ENCODE measurements at regions not wholly inside any gene's neighbourhood (a gene's known extent, or its start where the extent isn't known, plus 50 kb on each side); places are given as distances from the start of the nearest gene placed in this dataset.

DNA sequence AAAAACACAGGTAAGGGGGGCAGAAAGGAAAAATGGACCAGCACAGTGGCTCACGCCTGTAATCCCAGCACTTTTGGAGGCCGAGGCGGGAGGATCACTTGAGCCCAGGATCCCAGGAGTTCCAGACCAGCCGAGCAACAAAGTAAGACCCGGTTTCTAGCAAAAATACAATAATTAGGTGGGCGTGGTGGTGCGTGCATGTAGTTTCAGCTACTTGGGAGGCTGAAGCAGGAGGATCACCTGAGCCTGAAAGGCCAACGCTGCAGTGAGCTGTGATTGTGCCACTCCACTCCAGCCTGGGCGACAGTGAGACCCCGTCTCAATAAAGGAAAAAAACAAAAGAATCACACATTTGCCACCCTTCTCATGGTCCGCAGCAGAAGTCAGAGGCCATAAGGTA, 519.4 kb downstream of the BRD1 start:
- 87% methylated on average over 9 of the region's 11 CpGs for WGBS (ENCODE audit: insufficient coverage)

DNA sequence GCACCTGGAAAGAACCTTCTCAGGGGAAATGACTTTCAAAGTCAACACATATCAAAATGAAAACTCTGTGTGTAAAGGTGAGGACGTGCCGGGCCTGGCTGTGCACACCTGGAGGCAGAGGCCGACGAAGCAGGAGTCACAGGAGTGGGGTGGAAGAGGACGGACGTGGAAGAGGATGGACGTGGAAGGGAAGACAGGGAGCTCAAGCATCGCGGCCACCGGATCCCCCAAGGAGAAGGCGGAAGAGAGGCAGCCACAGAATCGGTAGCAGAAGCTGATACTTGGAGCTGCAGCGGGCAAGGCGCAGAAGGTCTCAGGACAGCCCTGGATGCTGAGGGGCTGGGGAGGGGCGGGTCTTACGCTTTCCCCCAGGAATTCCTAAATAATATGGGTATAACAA, 519.8 kb downstream of the BRD1 start:
- H3K4me1 ChIP-seq (ENCODE audit: control insufficient read depth in 1 of 2, extremely low read depth in 1 of 2, insufficient read depth in 2 of 2, low read length in 2 of 2), result peaks cover 0 to 8% of the 10 kb centered on the region in 2 experiments
- ChIA-PET POLR2A (no interaction called here), CTCF (no interaction called here)
- Mint-ChIP-seq H3K27ac (no peak overlapping the region), H3K36me3 (no peaks in the 10 kb centered on the region), H3K27me3 (peaks cover 29 to 31% of the 10 kb centered on the region in 2 donors), H3K4me1 (no peaks in the 10 kb centered on the region), H3K4me3 (no peak overlapping the region), H3K9me3 (no peaks in the 10 kb centered on the region)
- ATAC-seq (replicated peaks in 1 of 4), result no peak
- DNase-seq, result no peak
- H3K27me3 ChIP-seq (replicated peaks in 1 of 2; ENCODE audit: control insufficient read depth in 2 of 2, extremely low read depth in 1 of 2, insufficient read depth in 2 of 2, low read length in 1 of 2), result peaks cover 4 to 51% of the 10 kb centered on the region in 2 experiments
- H3K9me3 ChIP-seq, result no peaks in the 10 kb centered on the region
- WGBS (ENCODE audit: insufficient coverage), result 91% methylated on average over 9 of the region's 16 CpGs
- H3K36me3 ChIP-seq (ENCODE audit: control insufficient read depth in 2 of 2, extremely low read depth in 1 of 2, insufficient read depth in 1 of 2, low read length in 1 of 2), result no peaks in the 10 kb centered on the region
- no peak overlapping the region for H3K27ac ChIP-seq (ENCODE audit: low read length)
- no peak overlapping the region for H3K4me3 ChIP-seq (ENCODE audit: control insufficient read depth in 1 of 2, extremely low read depth in 1 of 2, low read length in 1 of 2)

More for the DNA sequence above, 519.4 kb downstream of the BRD1 start:
- no peaks in the 10 kb centered on the region for H3K9me3 Mint-ChIP-seq
- ChIA-PET CTCF (no interaction called here), POLR2A (no interaction called here)
- H3K4me3 ChIP-seq (ENCODE audit: control insufficient read depth in 1 of 2, extremely low read depth in 1 of 2, low read length in 1 of 2), result no peak overlapping the region
- H3K9me3 ChIP-seq, result no peaks in the 10 kb centered on the region
- peaks cover 25 to 27% of the 10 kb centered on the region in 2 donors for H3K27me3 Mint-ChIP-seq
- H3K27ac ChIP-seq (ENCODE audit: low read length), result no peak overlapping the region
- peaks cover 0 to 8% of the 10 kb centered on the region in 2 experiments for H3K4me1 ChIP-seq (ENCODE audit: control insufficient read depth in 1 of 2, extremely low read depth in 1 of 2, insufficient read depth in 2 of 2, low read length in 2 of 2)
- no peaks in the 10 kb centered on the region for H3K36me3 ChIP-seq (ENCODE audit: control insufficient read depth in 2 of 2, extremely low read depth in 1 of 2, insufficient read depth in 1 of 2, low read length in 1 of 2)
- ATAC-seq (replicated peaks in 1 of 4) (no peak), DNase-seq (no peak)
- H3K4me1 Mint-ChIP-seq, result no peaks in the 10 kb centered on the region
- H3K27ac Mint-ChIP-seq, result no peak overlapping the region
- peaks cover 4 to 47% of the 10 kb centered on the region in 2 experiments for H3K27me3 ChIP-seq (replicated peaks in 1 of 2; ENCODE audit: control insufficient read depth in 2 of 2, extremely low read depth in 1 of 2, insufficient read depth in 2 of 2, low read length in 1 of 2)
- H3K36me3 Mint-ChIP-seq, result no peaks in the 10 kb centered on the region
- H3K4me3 Mint-ChIP-seq, result no peak overlapping the region

DNA sequence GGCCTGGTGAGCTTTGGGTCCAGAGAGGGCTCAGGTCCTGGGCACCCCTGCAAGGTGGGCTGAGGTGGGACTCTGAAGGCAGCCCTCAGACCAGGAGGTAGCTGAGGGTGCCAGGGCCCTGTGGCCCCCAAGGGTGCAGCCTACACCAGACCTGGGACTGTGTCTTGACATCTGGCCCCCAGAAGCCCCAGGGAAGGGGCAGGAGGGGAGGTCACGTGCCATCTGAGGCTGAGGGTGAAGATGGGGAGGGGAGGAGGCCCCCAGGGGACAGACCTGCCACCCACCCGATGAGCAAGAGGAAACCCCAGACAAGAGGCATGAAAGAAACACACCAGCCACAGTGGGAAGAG, 520.2 kb downstream of the BRD1 start:
- H3K27me3 Mint-ChIP-seq, result peaks cover 31 to 34% of the 10 kb centered on the region in 2 donors
- Histone ChIP-seq H3K27ac (ENCODE audit: low read length) (no peak overlapping the region), H3K4me1 (ENCODE audit: control insufficient read depth in 1 of 2, extremely low read depth in 1 of 2, insufficient read depth in 2 of 2, low read length in 2 of 2) (peaks cover 0 to 8% of the 10 kb centered on the region in 2 experiments), H3K4me3 (ENCODE audit: control insufficient read depth in 1 of 2, extremely low read depth in 1 of 2, low read length in 1 of 2) (no peak overlapping the region), H3K27me3 (replicated peaks in 1 of 2; ENCODE audit: control insufficient read depth in 2 of 2, extremely low read depth in 1 of 2, insufficient read depth in 2 of 2, low read length in 1 of 2) (peaks cover 4 to 51% of the 10 kb centered on the region in 2 experiments), H3K9me3 (no peaks in the 10 kb centered on the region), H3K36me3 (ENCODE audit: control insufficient read depth in 2 of 2, extremely low read depth in 1 of 2, insufficient read depth in 1 of 2, low read length in 1 of 2) (no peaks in the 10 kb centered on the region)
- peak in 2 of 35 experiments; percentile 0 to 10 for DNase-seq
- no peak overlapping the region for H3K4me3 Mint-ChIP-seq
- POLR2A ChIA-PET, result no interaction called here
- WGBS (ENCODE audit: insufficient coverage), result no CpG with 5 or more reads among the region's 2 CpGs
- no peak for ATAC-seq (replicated peaks in 1 of 4)
- no peaks in the 10 kb centered on the region for H3K36me3 Mint-ChIP-seq
- H3K27ac Mint-ChIP-seq, result no peak overlapping the region
- CTCF ChIA-PET, result no interaction called here
- H3K9me3 Mint-ChIP-seq, result no peaks in the 10 kb centered on the region
- no peaks in the 10 kb centered on the region for H3K4me1 Mint-ChIP-seq

DNA sequence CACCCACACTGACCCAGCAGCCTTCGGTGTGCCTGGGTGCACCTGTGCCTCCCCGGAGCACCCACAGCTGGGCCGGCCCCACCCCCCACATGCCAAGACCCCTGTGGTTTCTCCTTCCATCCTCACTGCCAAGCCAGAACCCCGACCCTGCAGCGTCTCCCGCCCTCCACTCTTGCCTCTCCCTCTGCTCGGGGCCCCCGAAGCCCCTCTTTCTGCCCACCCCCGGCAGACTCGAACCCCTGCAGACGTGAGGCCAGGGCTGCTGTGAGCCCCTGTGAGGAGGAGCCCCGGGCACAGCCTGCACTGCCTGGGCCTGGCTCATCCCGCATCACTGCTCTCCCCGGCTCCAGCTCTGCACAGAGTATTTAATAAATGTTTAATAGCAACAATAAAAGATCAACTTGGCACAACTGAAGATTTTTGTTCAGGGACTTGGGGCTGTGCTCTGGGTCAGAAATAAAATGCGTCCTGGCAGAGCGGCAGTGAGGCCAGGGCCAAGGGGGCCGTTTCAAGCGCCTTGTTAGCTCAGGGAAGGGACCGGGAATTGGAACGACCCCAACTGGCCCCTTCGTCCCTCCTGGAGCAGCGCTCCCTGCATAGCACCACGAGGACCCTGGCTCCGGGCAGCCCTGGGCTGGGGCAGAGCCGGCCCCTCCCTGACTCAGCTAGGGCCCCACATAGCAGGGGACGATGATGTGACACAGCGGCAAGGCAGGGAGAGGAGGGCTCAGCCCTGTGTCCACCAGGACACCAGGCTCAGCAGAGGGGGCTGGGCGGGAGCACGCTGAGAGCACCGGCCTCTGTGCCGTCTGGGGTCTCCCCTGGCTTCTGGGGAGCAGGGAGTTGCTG, 520.8 kb downstream of the BRD1 start:
- Histone ChIP-seq H3K27me3 (replicated peaks in 1 of 2; ENCODE audit: control insufficient read depth in 2 of 2, extremely low read depth in 1 of 2, insufficient read depth in 2 of 2, low read length in 1 of 2) (peaks cover 0 to 51% of the 10 kb centered on the region in 2 experiments), H3K27ac (ENCODE audit: low read length) (no peak overlapping the region), H3K36me3 (ENCODE audit: control insufficient read depth in 2 of 2, extremely low read depth in 1 of 2, insufficient read depth in 1 of 2, low read length in 1 of 2) (no peaks in the 10 kb centered on the region), H3K9me3 (no peaks in the 10 kb centered on the region), H3K4me1 (ENCODE audit: control insufficient read depth in 1 of 2, extremely low read depth in 1 of 2, insufficient read depth in 2 of 2, low read length in 2 of 2) (peaks cover 0 to 8% of the 10 kb centered on the region in 2 experiments), H3K4me3 (ENCODE audit: control insufficient read depth in 1 of 2, extremely low read depth in 1 of 2, low read length in 1 of 2) (no peak overlapping the region)
- Mint-ChIP-seq H3K36me3 (no peaks in the 10 kb centered on the region), H3K9me3 (no peaks in the 10 kb centered on the region), H3K27me3 (peaks cover 31 to 34% of the 10 kb centered on the region in 2 donors), H3K4me1 (no peaks in the 10 kb centered on the region), H3K27ac (no peak overlapping the region), H3K4me3 (no peak overlapping the region)
- ChIA-PET POLR2A (no interaction called here), CTCF (no interaction called here)
- no peak for ATAC-seq (replicated peaks in 1 of 4)
- 83% methylated on average over 21 of the region's 31 CpGs for WGBS (ENCODE audit: insufficient coverage)
- peak in 3 of 35 experiments; percentile 0 to 22 (median 4) for DNase-seq

DNA sequence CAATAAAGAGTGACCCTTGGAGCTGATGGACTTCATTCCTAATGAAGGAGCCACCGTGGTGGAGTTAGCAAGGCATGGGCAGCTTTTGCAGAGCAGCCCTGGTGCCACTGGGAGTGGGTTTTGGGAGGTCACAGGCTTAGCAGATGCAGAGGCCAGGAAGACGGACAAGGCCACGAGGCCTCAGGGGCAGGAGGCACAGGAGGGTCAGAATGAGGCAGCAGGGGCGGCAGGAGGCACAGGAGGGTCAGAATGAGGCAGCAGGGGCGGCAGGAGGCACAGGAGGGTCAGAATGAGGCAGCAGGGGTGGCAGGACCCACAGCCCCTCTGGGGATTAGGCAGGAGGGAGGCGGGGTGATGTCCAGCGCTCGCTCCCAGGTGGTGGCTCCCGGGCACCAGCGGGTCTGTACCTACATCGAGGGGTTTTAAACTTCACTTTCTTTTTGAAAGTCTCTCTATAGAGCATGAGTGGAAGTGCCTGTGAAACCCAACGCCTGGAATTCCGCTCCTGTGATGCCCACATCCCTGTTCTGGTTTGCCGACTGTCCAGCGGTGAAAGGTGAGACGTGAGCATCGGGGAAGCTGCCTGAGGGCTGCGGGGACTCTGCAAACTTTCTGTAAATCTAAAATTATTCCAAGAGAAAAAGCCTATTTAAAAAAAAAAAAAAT, 521.6 kb downstream of the BRD1 start:
- H3K4me3 ChIP-seq (ENCODE audit: control insufficient read depth in 1 of 2, extremely low read depth in 1 of 2, low read length in 1 of 2), result no peak overlapping the region
- 73% methylated on average over 11 of the region's 18 CpGs for whole genome bisulfite sequencing (ENCODE audit: insufficient coverage)

DNA sequence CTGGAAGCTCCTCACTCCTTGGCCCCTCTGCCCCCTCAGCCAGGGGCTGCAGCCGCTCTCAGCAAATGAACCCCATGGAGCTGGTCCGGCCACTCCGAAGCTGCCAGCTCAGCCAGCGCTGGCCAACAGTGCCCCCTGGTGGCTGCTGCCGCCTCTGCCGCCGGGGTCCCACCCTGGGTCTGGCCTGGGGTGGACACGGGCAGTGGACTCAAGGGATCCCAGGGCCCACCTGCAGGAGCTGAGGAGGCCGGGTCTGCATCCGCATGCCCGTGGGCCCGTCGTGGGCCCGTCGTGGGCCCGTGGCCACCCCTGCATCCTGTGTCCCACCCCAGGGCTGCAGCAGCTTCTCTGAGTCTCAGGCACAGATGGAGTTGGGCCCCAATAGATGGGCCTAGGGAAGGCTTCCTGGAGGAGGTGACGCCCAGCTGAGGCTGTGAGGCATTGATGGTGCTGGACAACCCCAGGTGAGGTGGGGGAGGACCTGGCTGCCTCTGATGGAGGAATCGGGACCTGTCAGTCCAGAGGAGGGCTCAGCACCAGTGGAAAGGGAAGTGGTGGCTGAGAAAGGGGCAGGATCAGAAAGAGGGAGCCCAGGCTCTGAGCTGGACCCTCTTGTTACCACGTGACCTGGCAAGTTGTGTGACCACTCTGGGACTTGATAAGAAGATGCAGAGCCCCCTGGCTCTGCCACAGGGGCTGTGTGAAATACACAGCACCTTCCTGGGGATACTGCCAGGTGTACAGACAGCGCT, 522.3 kb downstream of the BRD1 start:
- no peaks in the 10 kb centered on the region for H3K36me3 ChIP-seq (ENCODE audit: control insufficient read depth in 2 of 2, extremely low read depth in 1 of 2, insufficient read depth in 1 of 2, low read length in 1 of 2)
- peaks cover 0 to 8% of the 10 kb centered on the region in 2 experiments for H3K4me1 ChIP-seq (ENCODE audit: control insufficient read depth in 1 of 2, extremely low read depth in 1 of 2, insufficient read depth in 2 of 2, low read length in 2 of 2)
- no peak overlapping the region for H3K4me3 ChIP-seq (ENCODE audit: control insufficient read depth in 1 of 2, extremely low read depth in 1 of 2, low read length in 1 of 2)
- POLR2A ChIA-PET, result no interaction called here
- Mint-ChIP-seq H3K4me3 (no peak overlapping the region), H3K27ac (no peak overlapping the region), H3K27me3 (peaks cover 28 to 34% of the 10 kb centered on the region in 2 donors), H3K36me3 (no peaks in the 10 kb centered on the region), H3K4me1 (no peaks in the 10 kb centered on the region), H3K9me3 (no peaks in the 10 kb centered on the region)
- 14% methylated on average over 20 of the region's 20 CpGs for WGBS (ENCODE audit: insufficient coverage)
- CTCF ChIA-PET, result interaction anchor here in 1 of 2 donors (0.5 kb wide), 1 partner anchor 404 kb away, joined by 3 read pairs; no protein-coding TSS in a partner anchor
- peak in 2 of 4 experiments; percentile 46 to 51 for ATAC-seq (replicated peaks in 1 of 4)
- H3K27me3 ChIP-seq (replicated peaks in 1 of 2; ENCODE audit: control insufficient read depth in 2 of 2, extremely low read depth in 1 of 2, insufficient read depth in 2 of 2, low read length in 1 of 2), result peaks cover 0 to 50% of the 10 kb centered on the region in 2 experiments
- H3K27ac ChIP-seq (ENCODE audit: low read length), result no peak overlapping the region
- H3K9me3 ChIP-seq, result no peaks in the 10 kb centered on the region
- peak in 30 of 35 experiments; percentile 6 to 61 (median 36) for DNase-seq

More for the DNA sequence above, 521.6 kb downstream of the BRD1 start:
- Mint-ChIP-seq H3K4me3 (no peak overlapping the region), H3K27ac (no peak overlapping the region), H3K9me3 (no peaks in the 10 kb centered on the region), H3K27me3 (peaks cover 29 to 32% of the 10 kb centered on the region in 2 donors), H3K36me3 (no peaks in the 10 kb centered on the region), H3K4me1 (no peaks in the 10 kb centered on the region)
- POLR2A ChIA-PET, result no interaction called here
- Histone ChIP-seq H3K27ac (ENCODE audit: low read length) (no peak overlapping the region), H3K4me1 (ENCODE audit: control insufficient read depth in 1 of 2, extremely low read depth in 1 of 2, insufficient read depth in 2 of 2, low read length in 2 of 2) (peaks cover 0 to 8% of the 10 kb centered on the region in 2 experiments), H3K9me3 (no peaks in the 10 kb centered on the region), H3K27me3 (replicated peaks in 1 of 2; ENCODE audit: control insufficient read depth in 2 of 2, extremely low read depth in 1 of 2, insufficient read depth in 2 of 2, low read length in 1 of 2) (peaks cover 0 to 51% of the 10 kb centered on the region in 2 experiments), H3K36me3 (ENCODE audit: control insufficient read depth in 2 of 2, extremely low read depth in 1 of 2, insufficient read depth in 1 of 2, low read length in 1 of 2) (no peaks in the 10 kb centered on the region)
- ATAC-seq (replicated peaks in 1 of 4) (no peak), DNase-seq (peak in 3 of 35 experiments; percentile 0 to 10 (median 2))
- CTCF ChIA-PET, result no interaction called here

Measured in T-cell (primary cell).